Thyroid gland (tissue), 4 donors: ENCODE measurements at regions not wholly inside any gene's neighbourhood (a gene's known extent, or its start where the extent isn't known, plus 50 kb on each side); places are given as distances from the start of the nearest gene placed in this dataset.

Experiments
- CTCF ChIP-seq, 6 experiments: fragments of 200-600 bp in 3 of 6; fragments of 450-650 bp in 3 of 6; sonication (generic) in 3 of 6; IDR thresholded peaks; one replicate each; pipeline ENCODE4 v1.5.1; 2016 to 2019; ENCODE audit warnings: antibody characterized with exemption in 6 of 6, mild to moderate bottlenecking in 2 of 6, inconsistent platforms in 1 of 6, moderate library complexity in 1 of 6
- POLR2A ChIP-seq, 2 donors: fragments of 450-650 bp; IDR thresholded peaks; one replicate each; pipeline ENCODE4 v1.6.1; 2017; ENCODE audit warnings: antibody characterized with exemption in 2 of 2, mild to moderate bottlenecking in 2 of 2, moderate library complexity in 1 of 2

DNA sequence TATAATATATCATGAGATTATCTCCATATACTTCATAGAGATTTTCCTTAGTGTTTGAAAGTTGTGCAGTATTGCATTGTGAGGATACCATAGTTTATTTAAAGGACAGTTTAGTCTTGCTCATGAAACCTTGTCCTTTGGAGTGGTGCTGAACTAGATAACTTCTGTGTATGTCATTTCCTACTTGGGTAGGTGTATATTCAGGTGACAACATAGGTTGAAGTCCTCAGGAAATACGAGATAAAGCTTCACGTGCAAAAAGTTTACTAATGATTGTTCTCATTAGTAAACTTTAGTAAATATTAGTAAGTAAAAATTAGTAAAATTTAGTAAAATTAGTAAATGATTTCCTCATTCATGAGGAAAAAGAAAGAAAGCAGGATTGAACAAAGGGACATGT, 521.3 kb upstream of the LRRC4C start:
- TF ChIP-seq CTCF (IDR thresholded peaks at IDR 0.05) = no peak
- no peak for TF ChIP-seq POLR2A (IDR thresholded peaks at IDR 0.05)
